ENCODE measurements at regions not wholly inside any gene's neighbourhood (a gene's known extent, or its start where the extent isn't known, plus 50 kb on each side); places are given as distances from the start of the nearest gene placed in this dataset.

DNA sequence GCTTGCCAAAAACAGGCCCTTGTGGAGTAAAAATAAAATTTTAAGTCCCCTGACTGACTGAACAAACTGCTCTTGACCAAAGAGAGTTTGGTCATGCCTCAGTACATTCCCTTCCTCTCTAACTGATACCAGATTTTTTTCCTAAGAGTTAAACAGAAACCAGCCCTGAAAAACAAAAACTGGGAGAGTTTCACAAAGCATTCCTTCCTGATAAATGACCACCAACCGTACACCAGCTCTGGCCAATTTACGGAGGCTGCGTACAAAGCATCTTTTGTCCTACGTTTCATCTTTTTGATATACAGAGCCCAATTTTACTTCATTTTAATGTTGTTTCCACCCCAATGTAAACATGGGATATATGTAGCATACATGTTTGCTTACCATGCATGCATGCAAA, 477.4 kb upstream of the HTR1E start:
- no peak for TF ChIP-seq POLR2AphosphoS5 (IDR thresholded peaks at IDR 0.05; ENCODE audit: borderline replicate concordance, low read depth, low read length)
- no peak for TF ChIP-seq EZH2 (IDR thresholded peaks at IDR 0.05)
- TF ChIP-seq FOXP2 (optimal IDR thresholded peaks at IDR 0.05; ENCODE audit: control extremely low read depth, extremely low read length, insufficient read depth), result no peak

All from SK-N-MC (cell line).